OCI-LY3 (cell line): ENCODE measurements at regions not wholly inside any gene's neighbourhood (a gene's known extent, or its start where the extent isn't known, plus 50 kb on each side); places are given as distances from the start of the nearest gene placed in this dataset.

ENCODE experiments used
- CTCF ChIP-seq: fragments of 200-600, 300-600 bp; sonication (generic); IDR thresholded peaks from 2 replicates; pipeline ENCODE4 v1.5.1; 2014; ENCODE audit warnings: antibody characterized with exemption, low read length, low read depth
- EZH2phosphoT487 ChIP-seq: fragments of 200-600 bp; shearing (Covaris generic); IDR thresholded peaks from 2 replicates; pipeline ENCODE4 v1.6.1; 2018; ENCODE audit warnings: antibody characterized with exemption, mixed run types, low read depth

- no peak for TF ChIP-seq CTCF
- TF ChIP-seq EZH2phosphoT487 = no peak
Measured at GRCh38 chr3:168648321-168648720, 552.6 kb upstream of the GOLIM4 start.
